ENCODE measurements at regions not wholly inside any gene's neighbourhood (a gene's known extent, or its start where the extent isn't known, plus 50 kb on each side); places are given as distances from the start of the nearest gene placed in this dataset.

DNA sequence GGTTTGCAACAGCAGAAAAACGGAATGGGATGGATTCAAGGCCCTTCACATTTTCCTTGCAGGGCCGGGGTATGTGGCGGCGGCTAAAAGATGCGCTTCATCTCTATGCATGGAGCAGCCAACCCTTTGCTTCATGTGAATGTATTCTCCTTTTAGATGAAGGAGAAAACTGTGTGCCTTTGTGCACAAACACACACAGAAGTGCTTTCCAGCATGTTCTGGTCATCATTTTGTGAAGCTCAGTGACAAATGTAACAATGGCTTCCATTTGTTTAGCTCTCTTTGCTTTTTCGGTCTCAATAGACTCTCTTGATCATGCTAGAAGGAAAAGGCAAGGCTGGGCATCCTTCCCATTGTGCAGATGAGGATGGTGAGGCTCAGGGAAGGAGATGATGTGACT is 161.7 kb upstream of the MKI67 start:
- no peak for DNase-seq (ENCODE audit: insufficient read length, low spot score)
- TF ChIP-seq SPI1 (IDR thresholded peaks at IDR 0.05; ENCODE audit: low read depth, low read length) (no peak), POU2F2 (IDR thresholded peaks at IDR 0.05; ENCODE audit: low read depth, low read length) (no peak), POLR2AphosphoS5 (IDR thresholded peaks at IDR 0.05; ENCODE audit: low read depth, low read length) (no peak), PAX5 (IDR thresholded peaks at IDR 0.05; ENCODE audit: insufficient read depth, low read length, severe bottlenecking) (no peak), POLR2A (IDR thresholded peaks at IDR 0.05; ENCODE audit: low read depth, low read length) (no peak), TAF1 (IDR thresholded peaks at IDR 0.05; ENCODE audit: low read depth, low read length) (no peak)
- no peak for FAIRE-seq

- no peak for FAIRE-seq
Observed at GRCh38 chr10:128289621-128290020, 163.4 kb upstream of the MKI67 start.

GRCh38 chr10:128295003-128295402 is 168.8 kb upstream of the MKI67 start:
- FAIRE-seq: no peak
- DNase-seq (ENCODE audit: insufficient read length, low spot score): no peak
- TF ChIP-seq POLR2AphosphoS5 (IDR thresholded peaks at IDR 0.05; ENCODE audit: low read depth, low read length): no peak
- TF ChIP-seq POLR2A (IDR thresholded peaks at IDR 0.05; ENCODE audit: low read depth, low read length): no peak
- no peak for TF ChIP-seq POU2F2 (IDR thresholded peaks at IDR 0.05; ENCODE audit: low read depth, low read length)
- TF ChIP-seq SPI1 (IDR thresholded peaks at IDR 0.05; ENCODE audit: low read depth, low read length): no peak
- TF ChIP-seq TAF1 (IDR thresholded peaks at IDR 0.05; ENCODE audit: low read depth, low read length): no peak
- TF ChIP-seq PAX5 (IDR thresholded peaks at IDR 0.05; ENCODE audit: insufficient read depth, low read length, severe bottlenecking): no peak

More at GRCh38 chr10:128289621-128290020, 163.4 kb upstream of the MKI67 start:
- no peak for DNase-seq (ENCODE audit: insufficient read length, low spot score)
- TF ChIP-seq SPI1 (IDR thresholded peaks at IDR 0.05; ENCODE audit: low read depth, low read length) (no peak), PAX5 (IDR thresholded peaks at IDR 0.05; ENCODE audit: insufficient read depth, low read length, severe bottlenecking) (no peak), POLR2A (IDR thresholded peaks at IDR 0.05; ENCODE audit: low read depth, low read length) (no peak), TAF1 (IDR thresholded peaks at IDR 0.05; ENCODE audit: low read depth, low read length) (no peak), POU2F2 (IDR thresholded peaks at IDR 0.05; ENCODE audit: low read depth, low read length) (no peak), POLR2AphosphoS5 (IDR thresholded peaks at IDR 0.05; ENCODE audit: low read depth, low read length) (no peak)

- no peak for DNase-seq (ENCODE audit: insufficient read length, low spot score)
- no peak for TF ChIP-seq PAX5 (IDR thresholded peaks at IDR 0.05; ENCODE audit: insufficient read depth, low read length, severe bottlenecking)
- no peak for TF ChIP-seq TAF1 (IDR thresholded peaks at IDR 0.05; ENCODE audit: low read depth, low read length)
- no peak for TF ChIP-seq POLR2AphosphoS5 (IDR thresholded peaks at IDR 0.05; ENCODE audit: low read depth, low read length)
- TF ChIP-seq POLR2A (IDR thresholded peaks at IDR 0.05; ENCODE audit: low read depth, low read length): no peak
- no peak for TF ChIP-seq SPI1 (IDR thresholded peaks at IDR 0.05; ENCODE audit: low read depth, low read length)
- no peak for FAIRE-seq
Observed at GRCh38 chr10:128296253-128297007, 170.2 kb upstream of the MKI67 start.

GRCh38 chr10:128297709-128298378 is 171.6 kb upstream of the MKI67 start:
- DNase-seq (ENCODE audit: insufficient read length, low spot score) (no peak), FAIRE-seq (no peak)
- TF ChIP-seq PAX5 (IDR thresholded peaks at IDR 0.05; ENCODE audit: insufficient read depth, low read length, severe bottlenecking): no peak

- DNase-seq (ENCODE audit: insufficient read length, low spot score) (no peak), FAIRE-seq (no peak)
- TF ChIP-seq POU2F2 (IDR thresholded peaks at IDR 0.05; ENCODE audit: low read depth, low read length): no peak
- no peak for TF ChIP-seq POLR2A (IDR thresholded peaks at IDR 0.05; ENCODE audit: low read depth, low read length)
- TF ChIP-seq PAX5 (IDR thresholded peaks at IDR 0.05; ENCODE audit: insufficient read depth, low read length, severe bottlenecking): no peak
Observed at GRCh38 chr10:128298587-128298986, 172.4 kb upstream of the MKI67 start.

DNA sequence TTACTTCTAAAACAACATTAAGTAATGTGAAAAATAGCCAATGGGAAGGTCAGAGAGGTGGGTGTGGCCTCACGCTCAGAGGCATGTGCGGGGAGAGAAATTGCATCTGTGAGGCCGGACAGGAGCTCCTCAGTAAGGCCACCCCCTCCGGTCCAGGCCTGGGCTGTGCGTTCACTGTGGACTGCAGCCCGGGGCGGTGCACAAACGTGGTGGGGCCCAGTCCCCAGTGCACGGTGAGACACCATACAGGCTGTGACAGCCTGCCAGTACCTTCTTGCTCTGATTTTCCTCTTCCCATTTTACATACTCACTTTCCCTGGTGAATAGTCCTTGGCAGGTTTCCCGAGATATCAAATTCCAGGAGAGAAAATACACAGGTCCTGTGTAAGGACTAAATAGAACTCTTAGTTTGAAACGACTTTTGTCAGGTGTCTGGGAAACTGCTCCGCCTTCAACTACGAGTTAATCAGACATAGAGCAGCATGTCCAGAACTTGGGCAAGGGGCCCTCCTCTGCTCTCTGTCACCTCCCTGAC is 174.1 kb upstream of the MKI67 start:
- no peak for FAIRE-seq
- no peak for TF ChIP-seq PAX5 (IDR thresholded peaks at IDR 0.05; ENCODE audit: insufficient read depth, low read length, severe bottlenecking)
- TF ChIP-seq POU2F2 (IDR thresholded peaks at IDR 0.05; ENCODE audit: low read depth, low read length): no peak
- TF ChIP-seq POLR2AphosphoS5 (IDR thresholded peaks at IDR 0.05; ENCODE audit: low read depth, low read length): no peak
- no peak for TF ChIP-seq POLR2A (IDR thresholded peaks at IDR 0.05; ENCODE audit: low read depth, low read length)
- no peak for TF ChIP-seq TAF1 (IDR thresholded peaks at IDR 0.05; ENCODE audit: low read depth, low read length)
- DNase-seq (ENCODE audit: insufficient read length, low spot score): no peak

DNA sequence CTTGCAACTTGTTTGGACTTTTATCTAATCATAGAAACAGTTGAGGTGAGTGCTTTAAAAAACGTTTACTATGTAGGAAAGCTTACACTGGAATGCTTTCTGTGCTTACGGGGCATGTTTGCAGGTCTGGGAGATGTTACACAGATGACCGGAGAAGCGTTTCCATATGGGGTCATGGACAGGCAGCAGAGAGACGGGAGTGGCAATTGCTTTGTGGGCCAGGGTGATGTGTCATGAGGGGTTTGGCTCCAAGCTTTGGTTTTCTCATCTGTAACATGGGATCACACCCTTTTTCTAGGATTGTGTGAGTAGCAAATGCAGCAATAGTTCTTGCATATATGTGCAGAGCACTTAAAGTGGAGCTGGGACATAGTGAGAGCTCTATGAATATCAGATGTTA is 174.8 kb upstream of the MKI67 start:
- FAIRE-seq: no peak
- TF ChIP-seq POLR2AphosphoS5 (IDR thresholded peaks at IDR 0.05; ENCODE audit: low read depth, low read length): no peak
- no peak for TF ChIP-seq SPI1 (IDR thresholded peaks at IDR 0.05; ENCODE audit: low read depth, low read length)
- TF ChIP-seq PAX5 (IDR thresholded peaks at IDR 0.05; ENCODE audit: insufficient read depth, low read length, severe bottlenecking): no peak
- TF ChIP-seq TAF1 (IDR thresholded peaks at IDR 0.05; ENCODE audit: low read depth, low read length): no peak
- no peak for TF ChIP-seq POLR2A (IDR thresholded peaks at IDR 0.05; ENCODE audit: low read depth, low read length)
- TF ChIP-seq POU2F2 (IDR thresholded peaks at IDR 0.05; ENCODE audit: low read depth, low read length): no peak
- no peak for DNase-seq (ENCODE audit: insufficient read length, low spot score)

DNA sequence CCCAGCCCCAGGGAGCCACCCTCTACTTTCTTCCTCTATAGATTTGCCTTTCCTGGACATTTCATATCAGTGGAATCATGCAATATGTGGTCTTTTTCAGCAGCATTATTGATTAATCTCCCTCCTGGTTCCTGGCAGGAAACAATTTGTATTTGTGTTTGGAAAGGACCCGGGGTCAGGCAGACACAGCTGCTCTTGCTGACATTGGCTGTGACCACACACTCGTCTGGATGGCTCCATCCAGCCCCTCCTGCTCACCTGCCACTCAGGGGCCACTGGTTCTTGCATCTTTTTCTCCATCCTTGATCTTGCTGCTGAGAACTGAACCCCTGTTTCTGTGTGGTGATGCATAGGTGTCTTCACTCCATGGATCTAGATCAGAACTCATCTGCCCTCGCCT is 176.6 kb upstream of the MKI67 start:
- no peak for TF ChIP-seq SPI1 (IDR thresholded peaks at IDR 0.05; ENCODE audit: low read depth, low read length)
- no peak for TF ChIP-seq TAF1 (IDR thresholded peaks at IDR 0.05; ENCODE audit: low read depth, low read length)
- no peak for TF ChIP-seq PAX5 (IDR thresholded peaks at IDR 0.05; ENCODE audit: insufficient read depth, low read length, severe bottlenecking)
- TF ChIP-seq POU2F2 (IDR thresholded peaks at IDR 0.05; ENCODE audit: low read depth, low read length): no peak
- no peak for TF ChIP-seq POLR2A (IDR thresholded peaks at IDR 0.05; ENCODE audit: low read depth, low read length)
- TF ChIP-seq POLR2AphosphoS5 (IDR thresholded peaks at IDR 0.05; ENCODE audit: low read depth, low read length): no peak
- DNase-seq (ENCODE audit: insufficient read length, low spot score) (no peak), FAIRE-seq (no peak)

Data from GM12891 (cell line).